B cell (primary cell): ENCODE measurements at regions not wholly inside any gene's neighbourhood (a gene's known extent, or its start where the extent isn't known, plus 50 kb on each side); places are given as distances from the start of the nearest gene placed in this dataset.

Experiments
- ATAC-seq: fragments of 200-7000 bp; cut with Tn5 transposase; one replicate; pipeline ENCODE4 v1.10.0; 2021; ENCODE audit warnings: low read depth, mild to moderate bottlenecking, moderate number of reproducible peaks, moderate library complexity
- CTCF ChIA-PET: fragments of 350-600 bp; sonication (Branson Sonifier 250); formaldehyde crosslinking; loops from one replicate; lab custom pipeline; 2021; ENCODE audit warnings: antibody characterized with exemption, inconsistent platforms; lab: Charles Lee
- POLR2A ChIA-PET: fragments of 350-600 bp; sonication (Branson Sonifier 250); formaldehyde crosslinking; loops from one replicate; lab custom pipeline; 2021; ENCODE audit warnings: antibody characterized with exemption; lab: Charles Lee
- DNase-seq: peaks from one replicate; pipeline ENCODE4 v3.0.0; 2013
- H2AFZ ChIP-seq: 2 replicates; pipeline ENCODE4 v1.6.1; 2012; ENCODE audit warnings: mild to moderate bottlenecking, low read depth, low read length; ENCODE audit not compliant: insufficient read depth, poor library complexity, severe bottlenecking
- H3K27ac ChIP-seq, 2 donors: 1 replicate in 1 of 2; 2 replicates in 1 of 2; pipeline ENCODE4 v1.5.1; 2012 to 2013; ENCODE audit warnings: low read length in 2 of 2, mild to moderate bottlenecking in 2 of 2, moderate library complexity in 1 of 2
- H3K27me3 ChIP-seq, 4 experiments: fragments of 200-600 bp in 1 of 4; sonication (generic) in 1 of 4; replicated peaks in 1 of 4; 1 replicate in 2 of 4; 2 replicates in 2 of 4; pipeline versions ENCODE4 v1.6.1 to v1.7.0; 2013 to 2016; ENCODE audit warnings: low read length in 3 of 4, mild to moderate bottlenecking in 2 of 4, mixed read lengths in 1 of 4, moderate library complexity in 1 of 4; ENCODE audit not compliant: insufficient read depth in 4 of 4, control insufficient read depth in 3 of 4; ENCODE audit errors: control extremely low read depth in 1 of 4
- H3K36me3 ChIP-seq, 2 experiments: replicated peaks in 1 of 2; 1 replicate in 1 of 2; 2 replicates in 1 of 2; pipeline versions ENCODE4 v1.6.1 to v1.7.1; 2013; ENCODE audit warnings: low read length in 1 of 2; ENCODE audit not compliant: insufficient read depth in 2 of 2, control insufficient read depth in 1 of 2; ENCODE audit errors: control extremely low read depth in 1 of 2, extremely low read depth in 1 of 2
- H3K4me1 ChIP-seq, 2 donors: fragments of 200-600 bp in 1 of 2; sonication (generic) in 1 of 2; 1 replicate in 1 of 2; 2 replicates in 1 of 2; pipeline versions ENCODE4 v1.5.1 to v1.6.1; 2013 to 2017; ENCODE audit warnings: low read length in 2 of 2; ENCODE audit not compliant: control insufficient read depth in 2 of 2, insufficient read depth in 2 of 2
- H3K4me2 ChIP-seq: replicated peaks from 2 replicates; pipeline ENCODE3; 2012; ENCODE audit warnings: mild to moderate bottlenecking, low read depth, low read length; ENCODE audit not compliant: poor library complexity, severe bottlenecking
- H3K4me3 ChIP-seq, 5 experiments: fragments of 200-600 bp in 1 of 5; sonication (generic) in 1 of 5; 1 replicate in 3 of 5; 2 replicates in 2 of 5; pipeline versions ENCODE4 v1.5.1 to v1.7.0; 2011 to 2016; ENCODE audit warnings: low read length in 4 of 5, mild to moderate bottlenecking in 4 of 5, low read depth in 2 of 5, control low read depth in 1 of 5, moderate library complexity in 1 of 5; ENCODE audit not compliant: insufficient read depth in 1 of 5; ENCODE audit errors: control extremely low read depth in 1 of 5, extremely low read depth in 1 of 5
- H3K79me2 ChIP-seq: fragments of 200-600 bp; sonication (generic); one replicate; pipeline ENCODE4 v1.6.0; 2016; ENCODE audit warnings: low read length; ENCODE audit not compliant: control insufficient read depth, insufficient read depth
- H3K9ac ChIP-seq: fragments of 200-600 bp; sonication (generic); 2 replicates; pipeline ENCODE4 v1.6.1; 2017; ENCODE audit warnings: mild to moderate bottlenecking, low read length, moderate library complexity
- H3K9me3 ChIP-seq, 3 donors: one replicate each; pipeline versions ENCODE4 v1.6.1 to v1.7.1; 2013; ENCODE audit warnings: low read length in 2 of 3; ENCODE audit not compliant: control insufficient read depth in 2 of 3, insufficient read depth in 1 of 3; ENCODE audit errors: control extremely low read depth in 1 of 3
- H4K20me1 ChIP-seq: 2 replicates; pipeline ENCODE4 v1.6.0; 2012; ENCODE audit warnings: mild to moderate bottlenecking, low read length; ENCODE audit not compliant: insufficient read depth, control insufficient read depth, poor library complexity, severe bottlenecking
- H3K27ac Mint-ChIP-seq: one replicate; pipeline ENCODE4 v1.8.0; 2021; ENCODE audit warnings: mixed read lengths
- H3K27me3 Mint-ChIP-seq: one replicate; pipeline ENCODE4 v1.8.0; 2021; ENCODE audit warnings: mixed read lengths
- H3K4me1 Mint-ChIP-seq: one replicate; pipeline ENCODE4 v1.8.0; 2021; ENCODE audit warnings: mixed read lengths
- H3K4me3 Mint-ChIP-seq: one replicate; pipeline ENCODE4 v1.8.0; 2021; ENCODE audit warnings: mixed read lengths
- H3K9me3 Mint-ChIP-seq: one replicate; pipeline ENCODE4 v1.8.0; 2022; ENCODE audit warnings: mixed read lengths; ENCODE audit not compliant: insufficient read depth
- EZH2 ChIP-seq: IDR thresholded peaks from 2 replicates; pipeline ENCODE4 v1.6.1; 2012; ENCODE audit warnings: borderline replicate concordance, low read depth, mild to moderate bottlenecking, moderate library complexity, low read length; ENCODE audit not compliant: insufficient read depth, poor library complexity, severe bottlenecking
- WGBS: methylation state at CpG from one replicate; pipeline ENCODE4 v1.1.5; 2013; ENCODE audit warnings: missing lambda C conversion rate; ENCODE audit not compliant: insufficient coverage; 5-methylcytosine and 5-hydroxymethylcytosine counted together
- intact Hi-C: fragments of 100-400 bp; cut with micrococcal nuclease; formaldehyde crosslinking; loops from one replicate; pipeline ENCODE4 v1.10.0; 2022
- TF ChIP-seq, protein P1 (sequence below): fragments of 200-600 bp; IDR thresholded peaks from one replicate; pipeline ENCODE4 v1.8.0; 2022; ENCODE audit warnings: antibody characterized with exemption, mild to moderate bottlenecking

DNA sequence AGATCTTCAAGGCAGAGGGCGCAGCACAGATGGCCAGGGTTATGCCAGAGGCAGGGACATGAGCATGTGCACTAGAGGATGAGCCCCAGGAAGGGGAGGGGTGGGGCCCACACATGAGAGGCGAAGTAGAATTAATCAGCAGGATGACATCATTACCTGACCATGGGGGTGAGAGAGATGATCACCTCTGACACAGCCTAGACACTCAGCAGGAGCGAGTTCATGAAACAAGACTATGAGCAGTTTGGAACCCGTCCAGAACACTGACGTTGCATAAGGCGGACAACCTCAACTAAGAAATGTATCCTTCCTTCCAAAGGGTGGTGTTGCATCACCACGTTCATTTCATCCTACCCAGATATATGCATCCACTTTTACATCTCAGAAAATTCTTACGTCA, 446.7 kb upstream of the TENM3 start:
- Histone ChIP-seq H3K27me3 (no peaks in the 10 kb centered on the region), H3K4me3 (no peak overlapping the region), H4K20me1 (no peaks in the 10 kb centered on the region), H2AFZ (no peak overlapping the region), H3K4me2 (no peak overlapping the region), H3K9ac (no peak overlapping the region), H3K9me3 (peaks cover 0 to 13% (median 5%) of the 10 kb centered on the region in 3 donors), H3K27ac (no peak overlapping the region), H3K4me1 (no peaks in the 10 kb centered on the region), H3K36me3 (no peaks in the 10 kb centered on the region), H3K79me2 (no peaks in the 10 kb centered on the region)
- no peak overlapping the region for H3K4me3 Mint-ChIP-seq
- 79% methylated on average over 7 of the region's 8 CpGs for WGBS
- no peaks in the 10 kb centered on the region for H3K4me1 Mint-ChIP-seq
- H3K27me3 Mint-ChIP-seq: no peaks in the 10 kb centered on the region
- intact Hi-C loops: no loop called here
- CTCF ChIA-PET: no interaction called here
- DNase-seq (no peak), ATAC-seq (no peak)
- TF ChIP-seq EZH2: no peak
- TF ChIP-seq, protein P1, sequence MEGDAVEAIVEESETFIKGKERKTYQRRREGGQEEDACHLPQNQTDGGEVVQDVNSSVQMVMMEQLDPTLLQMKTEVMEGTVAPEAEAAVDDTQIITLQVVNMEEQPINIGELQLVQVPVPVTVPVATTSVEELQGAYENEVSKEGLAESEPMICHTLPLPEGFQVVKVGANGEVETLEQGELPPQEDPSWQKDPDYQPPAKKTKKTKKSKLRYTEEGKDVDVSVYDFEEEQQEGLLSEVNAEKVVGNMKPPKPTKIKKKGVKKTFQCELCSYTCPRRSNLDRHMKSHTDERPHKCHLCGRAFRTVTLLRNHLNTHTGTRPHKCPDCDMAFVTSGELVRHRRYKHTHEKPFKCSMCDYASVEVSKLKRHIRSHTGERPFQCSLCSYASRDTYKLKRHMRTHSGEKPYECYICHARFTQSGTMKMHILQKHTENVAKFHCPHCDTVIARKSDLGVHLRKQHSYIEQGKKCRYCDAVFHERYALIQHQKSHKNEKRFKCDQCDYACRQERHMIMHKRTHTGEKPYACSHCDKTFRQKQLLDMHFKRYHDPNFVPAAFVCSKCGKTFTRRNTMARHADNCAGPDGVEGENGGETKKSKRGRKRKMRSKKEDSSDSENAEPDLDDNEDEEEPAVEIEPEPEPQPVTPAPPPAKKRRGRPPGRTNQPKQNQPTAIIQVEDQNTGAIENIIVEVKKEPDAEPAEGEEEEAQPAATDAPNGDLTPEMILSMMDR: no peak
- POLR2A ChIA-PET: no interaction called here
- peaks cover 11% of the 10 kb centered on the region for H3K9me3 Mint-ChIP-seq
- H3K27ac Mint-ChIP-seq: no peak overlapping the region

DNA sequence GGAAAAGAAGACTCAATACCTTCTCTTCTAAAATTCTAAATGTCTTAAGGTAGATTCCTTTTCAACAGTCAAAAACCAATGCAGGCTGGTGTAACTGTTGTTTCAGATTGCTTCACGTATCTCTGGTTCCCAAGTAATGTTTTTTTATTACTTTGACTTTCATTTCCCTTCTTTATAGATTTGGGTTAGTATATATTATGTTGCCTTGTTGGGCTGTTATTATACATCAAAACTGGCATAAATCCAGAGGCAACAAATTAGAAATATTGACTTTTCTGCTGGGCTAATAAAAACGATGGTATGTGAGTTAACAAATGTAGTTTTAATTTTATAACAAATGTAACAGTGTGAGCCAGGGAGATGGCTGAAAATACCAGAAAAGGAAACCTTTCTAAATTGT, 444.7 kb upstream of the TENM3 start:
- Histone ChIP-seq H3K9me3 (peaks cover 0 to 10% (median 5%) of the 10 kb centered on the region in 3 donors), H3K4me2 (no peak overlapping the region), H3K9ac (no peak overlapping the region), H3K79me2 (no peaks in the 10 kb centered on the region), H3K27ac (no peak overlapping the region), H4K20me1 (no peaks in the 10 kb centered on the region), H2AFZ (no peak overlapping the region), H3K4me3 (no peak overlapping the region), H3K36me3 (no peaks in the 10 kb centered on the region), H3K27me3 (no peaks in the 10 kb centered on the region), H3K4me1 (no peaks in the 10 kb centered on the region)
- H3K27me3 Mint-ChIP-seq: no peaks in the 10 kb centered on the region
- peaks cover 11% of the 10 kb centered on the region for H3K9me3 Mint-ChIP-seq
- TF ChIP-seq, protein P1: no peak
- TF ChIP-seq EZH2: no peak
- H3K27ac Mint-ChIP-seq: no peak overlapping the region
- POLR2A ChIA-PET: no interaction called here
- H3K4me3 Mint-ChIP-seq: no peak overlapping the region
- intact Hi-C loops: no loop called here
- no peaks in the 10 kb centered on the region for H3K4me1 Mint-ChIP-seq
- ATAC-seq: no peak
- CTCF ChIA-PET: no interaction called here
- DNase-seq: no peak
- WGBS: no CpG with 5 or more reads among the region's 2 CpGs
